ENCODE measurements at regions not wholly inside any gene's neighbourhood (a gene's known extent, or its start where the extent isn't known, plus 50 kb on each side); places are given as distances from the start of the nearest gene placed in this dataset.

DNA sequence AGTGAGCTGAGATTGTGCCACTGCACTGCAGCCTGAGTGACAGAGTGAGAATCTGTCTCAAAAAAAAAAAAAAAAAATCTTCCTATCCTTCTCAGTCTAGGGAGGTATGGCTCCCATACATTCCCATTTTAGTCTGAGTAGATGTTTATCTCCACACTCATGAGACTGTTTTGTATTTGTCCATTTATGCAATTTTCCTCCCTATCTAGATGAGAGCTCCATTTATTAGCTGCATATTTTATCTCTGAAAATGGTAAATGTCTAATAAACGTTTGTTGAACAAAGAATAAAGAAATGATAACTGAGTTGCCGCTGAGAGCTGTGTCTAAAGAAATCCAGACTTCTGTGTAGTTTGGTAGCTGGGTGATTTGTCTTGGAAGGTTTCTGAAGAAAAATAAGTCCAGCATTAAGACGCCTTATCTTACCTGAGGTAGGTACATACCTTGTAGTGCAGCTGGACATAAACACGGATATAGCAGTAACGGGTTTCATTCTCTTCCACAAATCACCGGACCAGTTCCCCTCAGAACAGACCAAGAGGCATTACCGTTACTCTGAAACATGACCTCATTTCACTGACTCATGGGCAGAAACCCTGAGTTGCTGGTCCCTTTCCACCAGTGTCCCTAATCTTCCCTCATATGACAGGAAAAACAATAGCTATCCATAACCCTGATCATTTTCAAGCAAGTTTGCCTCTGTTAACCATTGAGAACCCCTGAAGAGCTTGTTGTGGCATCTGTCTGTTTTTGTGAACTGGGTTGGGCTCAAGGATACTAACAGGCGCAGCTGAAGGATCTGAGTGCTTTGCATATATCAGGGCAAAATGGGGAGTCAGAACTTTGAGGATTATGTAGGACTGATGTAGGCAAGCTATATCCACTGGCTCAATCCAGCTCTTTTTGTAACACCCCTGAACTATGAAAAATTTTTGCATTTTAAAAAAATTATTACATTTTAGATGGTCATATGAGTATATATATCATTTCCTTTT lies 177.4 kb upstream of the XYLT1 start:
- DNase-seq (ENCODE audit: low read depth), result no peak

GRCh38 chr16:17643935-17644334 lies 173.2 kb upstream of the XYLT1 start:
- no peak for DNase-seq (ENCODE audit: low read depth)

DNA sequence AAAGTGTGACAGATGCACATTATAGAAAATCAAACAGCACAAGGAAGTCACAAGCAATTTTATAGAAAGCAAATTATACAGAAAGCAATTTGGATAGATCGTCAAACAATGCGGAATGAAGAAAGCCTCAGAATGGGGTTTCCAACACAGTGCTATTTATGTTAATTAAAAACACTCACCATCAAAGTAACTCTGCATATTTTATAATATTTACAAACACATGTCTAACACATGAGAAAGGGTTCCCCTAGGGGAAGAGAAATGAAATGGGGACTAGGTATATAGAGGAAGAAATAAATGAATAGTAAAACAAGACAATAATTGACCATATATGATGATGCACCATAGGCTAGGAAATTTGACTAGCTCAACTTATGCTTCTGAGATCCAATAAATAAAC lies 171.2 kb upstream of the XYLT1 start:
- no peak for DNase-seq (ENCODE audit: low read depth)

DNA sequence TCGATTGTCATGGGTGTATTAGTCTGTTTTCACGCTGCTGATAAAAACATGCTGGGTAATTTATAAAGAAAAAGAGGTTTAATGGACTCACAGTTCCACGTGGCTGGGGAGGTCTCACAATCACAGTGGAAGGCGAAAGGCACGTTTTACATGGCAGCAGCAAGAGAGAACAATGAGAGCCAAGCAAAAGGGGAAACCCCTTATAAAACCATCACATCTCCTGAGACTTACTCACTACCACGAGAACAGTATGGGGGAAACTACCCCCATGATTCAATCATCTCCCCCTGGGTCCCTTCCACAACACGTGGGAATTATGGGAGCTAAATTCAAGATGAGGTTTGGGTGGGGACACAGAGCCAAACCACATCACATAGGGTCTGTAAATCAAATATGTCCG lies 167.4 kb upstream of the XYLT1 start:
- DNase-seq (ENCODE audit: low read depth), result no peak

DNA sequence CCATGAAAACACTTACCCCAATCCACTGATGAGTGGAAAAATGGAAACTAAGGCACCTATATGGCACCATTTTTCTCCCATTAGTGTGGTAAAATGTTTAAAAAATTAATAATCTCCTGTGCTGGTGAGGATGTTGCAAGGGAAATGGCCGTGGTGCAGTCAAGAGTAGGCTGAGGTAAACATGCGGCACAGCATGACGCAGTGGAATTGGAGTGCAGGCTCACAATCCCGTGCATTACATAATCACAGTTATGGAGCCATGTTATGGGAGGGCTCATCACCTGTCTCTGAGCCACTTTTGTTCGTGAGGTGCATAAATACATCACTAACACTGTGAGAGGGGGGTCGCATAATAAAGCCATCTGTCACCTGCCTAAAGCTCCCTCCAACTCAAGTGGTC lies 164.4 kb upstream of the XYLT1 start:
- no peak for DNase-seq (ENCODE audit: low read depth)

DNA sequence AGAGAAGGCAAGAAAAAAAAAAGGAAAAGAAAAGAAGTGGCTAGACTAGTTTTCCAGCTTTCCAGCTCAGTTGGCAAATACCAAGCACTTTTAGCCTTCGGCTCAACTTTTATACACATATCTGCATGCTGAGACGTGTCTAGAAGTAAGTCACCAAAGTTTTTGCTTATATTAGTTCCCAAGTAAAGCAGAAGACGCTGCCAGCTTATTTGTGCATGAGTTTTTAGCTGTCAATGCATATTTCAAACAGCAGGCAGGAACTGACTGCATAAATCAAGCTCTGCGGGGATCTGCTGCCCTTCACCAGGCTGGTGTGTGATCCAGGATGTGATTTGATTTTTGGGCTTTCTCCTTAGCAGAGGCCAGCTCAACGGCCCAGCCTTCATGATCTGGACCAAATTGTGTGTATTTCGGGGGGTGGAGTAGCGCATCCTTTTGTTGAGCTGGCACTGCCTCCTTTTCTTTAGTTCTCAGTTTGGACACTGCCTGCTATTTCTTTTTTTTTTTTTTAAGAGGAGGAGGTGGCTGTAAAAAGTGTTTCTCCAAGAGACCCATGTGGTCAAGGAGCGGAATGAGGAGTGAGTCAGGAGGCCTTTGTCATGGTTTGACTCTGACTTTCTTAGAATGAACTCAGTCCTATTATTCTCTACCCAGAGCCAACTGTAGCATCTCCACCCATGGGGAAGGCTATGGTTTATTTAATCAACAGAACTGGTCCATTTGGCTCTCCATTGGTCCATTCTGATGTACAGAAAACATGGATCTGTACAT lies 162.6 kb upstream of the XYLT1 start:
- DNase-seq (ENCODE audit: low read depth), result no peak

GRCh38 chr16:17632667-17633066 lies 161.9 kb upstream of the XYLT1 start:
- DNase-seq (ENCODE audit: low read depth), result no peak

DNA sequence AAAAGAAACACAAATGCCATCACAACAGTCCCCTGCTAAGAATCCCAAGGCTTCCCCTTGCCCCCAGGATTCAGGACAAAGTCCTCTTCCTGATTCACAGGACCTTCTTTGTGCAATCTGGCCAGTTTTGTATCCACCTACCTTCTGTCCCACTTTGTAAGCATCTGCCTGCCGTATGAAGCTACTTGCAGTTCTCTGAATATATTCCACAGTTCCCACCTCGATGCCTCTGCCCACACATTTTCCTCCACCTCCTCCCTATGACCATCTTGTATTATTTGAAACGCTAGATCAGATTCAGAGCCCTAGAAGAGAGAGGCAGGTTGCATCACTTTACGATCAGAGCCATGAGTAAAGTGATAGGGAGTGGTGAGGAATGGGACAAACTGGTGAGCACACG lies 159.2 kb upstream of the XYLT1 start:
- DNase-seq (ENCODE audit: low read depth), result no peak

GRCh38 chr16:17628983-17629382 lies 158.2 kb upstream of the XYLT1 start:
- no peak for DNase-seq (ENCODE audit: low read depth)

DNA sequence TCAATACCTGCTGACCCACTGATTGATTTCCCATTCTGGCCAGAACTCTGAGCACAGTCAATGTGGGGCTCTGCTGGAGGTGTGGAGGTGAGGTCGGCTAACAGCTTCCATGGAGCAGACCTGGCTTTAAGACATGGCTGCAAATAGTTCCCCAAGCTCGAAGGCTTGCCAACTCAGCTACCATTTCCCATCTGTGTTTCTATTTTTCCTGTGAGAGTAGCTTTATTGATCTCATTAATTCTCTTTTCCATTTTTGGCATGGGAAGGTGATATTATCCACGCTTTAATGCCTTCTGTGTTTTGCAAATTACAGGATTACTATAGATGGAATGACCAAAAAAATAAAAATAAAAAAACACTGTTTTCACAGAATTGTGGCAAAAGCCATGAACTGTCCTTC lies 151.6 kb upstream of the XYLT1 start:
- DNase-seq (ENCODE audit: low read depth), result no peak

DNA sequence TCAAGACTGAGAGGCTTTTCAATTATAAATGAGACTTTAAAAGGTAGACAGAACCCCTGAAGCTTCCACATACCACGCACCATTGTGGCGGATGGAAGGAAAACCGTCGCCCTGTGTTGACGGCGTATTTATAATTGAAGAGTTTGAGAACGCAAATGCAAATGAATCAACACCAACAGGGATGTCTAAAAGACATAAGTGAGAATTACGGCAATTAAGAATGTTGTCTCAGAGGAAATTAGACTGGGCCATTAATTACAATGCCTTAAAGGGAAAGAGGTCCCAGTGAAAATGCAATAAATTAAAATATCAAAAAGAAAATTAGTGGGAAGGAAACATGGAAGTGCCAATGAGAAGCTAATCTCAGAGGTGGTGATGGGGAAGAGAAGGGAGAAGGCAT lies 148.5 kb upstream of the XYLT1 start:
- DNase-seq (ENCODE audit: low read depth), result no peak

- no peak for DNase-seq (ENCODE audit: low read depth)
These were observed 146.3 kb upstream of the XYLT1 start for GRCh38 chr16:17617021-17617552.

GRCh38 chr16:17612336-17612735 lies 141.6 kb upstream of the XYLT1 start:
- no peak for DNase-seq (ENCODE audit: low read depth)

DNA sequence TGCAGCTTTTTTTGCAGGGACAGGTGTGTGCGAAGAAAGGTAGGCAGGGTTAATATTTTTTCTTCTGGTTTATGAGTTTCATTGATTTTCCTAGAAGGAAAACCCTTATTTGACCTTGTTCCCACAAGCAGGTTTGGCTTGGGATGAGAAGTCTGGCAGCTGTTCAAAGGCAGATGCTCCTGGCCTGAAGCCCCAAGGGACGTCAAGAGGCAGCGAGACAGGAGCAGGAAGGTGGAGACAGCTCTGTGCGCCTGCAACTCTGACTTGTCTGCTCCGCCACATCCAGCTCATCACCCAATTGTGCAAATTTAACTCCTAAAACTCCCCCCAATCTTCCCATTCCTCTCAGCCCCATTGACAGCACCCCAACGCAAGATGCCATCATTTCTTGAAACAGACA lies 136.8 kb upstream of the XYLT1 start:
- no peak for DNase-seq (ENCODE audit: low read depth)

GRCh38 chr16:17607075-17607509 lies 136.3 kb upstream of the XYLT1 start:
- DNase-seq (ENCODE audit: low read depth), result no peak

DNA sequence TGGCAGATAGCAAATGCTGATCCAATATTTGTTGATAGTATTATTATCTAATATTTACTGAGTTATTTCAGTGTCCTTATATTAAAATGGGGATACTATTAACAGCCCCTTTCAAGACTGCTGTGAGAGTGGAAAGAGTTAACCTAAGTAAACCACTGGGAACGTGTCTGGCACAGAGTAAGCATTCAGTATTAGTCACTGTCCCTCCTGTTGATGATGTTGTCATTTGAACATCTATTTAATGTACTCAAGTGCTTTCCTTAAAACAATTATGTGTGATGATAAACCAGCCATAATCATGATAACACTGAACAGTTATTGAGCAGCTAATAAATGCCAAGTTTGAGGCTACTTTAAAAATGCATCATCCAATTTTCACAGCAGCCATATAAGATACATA lies 135.7 kb upstream of the XYLT1 start:
- DNase-seq (ENCODE audit: low read depth), result no peak

DNA sequence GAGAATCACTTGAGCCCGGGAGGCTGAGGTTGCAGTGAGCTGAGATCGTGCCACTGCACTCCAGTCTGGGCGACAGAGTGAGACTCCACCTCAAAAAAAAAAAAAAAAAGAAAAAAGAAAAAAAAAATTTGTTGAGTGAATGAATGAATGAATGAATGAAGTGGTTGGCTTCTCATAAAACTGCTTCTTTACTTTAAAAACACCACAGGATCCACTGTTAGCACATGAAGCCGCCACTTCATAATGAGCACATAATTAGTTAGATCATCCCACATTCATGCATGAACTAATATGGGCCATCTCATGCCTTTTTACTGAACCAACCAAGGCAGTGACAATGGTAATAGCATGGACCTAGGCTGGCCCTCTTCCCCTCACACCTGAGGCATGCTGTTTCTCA lies 135.0 kb upstream of the XYLT1 start:
- no peak for DNase-seq (ENCODE audit: low read depth)

DNA sequence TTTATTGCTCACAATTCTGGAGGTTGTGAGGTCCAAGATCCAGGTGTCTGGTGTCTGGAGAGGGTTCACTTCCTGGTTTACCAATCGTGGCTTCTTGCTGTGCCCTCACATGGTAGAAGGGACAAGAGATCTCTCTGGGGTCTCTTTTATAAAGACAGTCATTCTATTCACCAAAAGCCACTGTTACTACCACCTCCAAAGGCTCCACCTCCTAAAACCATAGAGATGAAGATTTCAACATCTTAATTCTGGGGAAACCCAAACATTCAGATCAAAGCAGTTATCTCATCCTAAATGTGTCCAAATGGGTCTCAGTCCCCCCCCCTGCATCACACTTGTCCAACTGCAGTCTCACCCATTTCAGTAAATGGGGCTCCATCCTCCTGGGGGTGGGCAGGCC lies 132.9 kb upstream of the XYLT1 start:
- no peak for DNase-seq (ENCODE audit: low read depth)

DNA sequence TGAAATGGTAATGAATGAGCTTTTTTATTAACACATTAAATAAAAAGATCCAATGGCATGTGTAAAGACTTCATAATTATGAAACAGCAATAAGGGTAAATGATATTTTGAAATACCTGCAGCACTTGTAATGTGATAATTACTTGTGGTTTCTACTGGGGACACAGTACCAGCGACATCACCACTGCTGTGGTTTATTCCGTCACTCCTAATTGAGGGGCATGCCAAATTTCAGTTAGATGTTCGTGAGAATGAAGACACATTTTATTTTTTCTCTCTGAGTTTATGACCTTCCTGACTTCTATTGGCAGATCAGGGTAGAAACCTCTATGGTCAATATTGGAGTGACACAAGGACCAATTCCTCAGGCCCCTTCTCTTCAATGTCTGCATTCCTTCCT lies 131.9 kb upstream of the XYLT1 start:
- DNase-seq (ENCODE audit: low read depth), result no peak

DNA sequence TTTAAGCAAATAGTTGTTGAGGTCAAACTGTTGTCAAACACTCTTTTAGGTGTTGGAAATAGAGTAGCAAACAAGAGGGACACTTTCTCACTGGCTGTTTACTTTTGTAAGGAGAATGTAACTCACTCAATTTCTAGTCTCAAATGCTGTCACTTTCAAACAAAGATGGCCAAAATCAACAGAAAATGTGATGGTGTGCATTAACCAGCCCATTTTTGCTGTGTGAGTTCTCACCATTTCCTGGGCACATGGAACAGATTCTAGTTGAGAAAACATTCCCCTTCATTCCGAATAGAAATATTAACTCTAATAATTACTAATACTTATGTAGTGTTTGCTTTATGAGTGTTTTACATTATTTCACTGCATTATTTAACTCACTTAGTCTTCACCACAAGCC lies 128.2 kb upstream of the XYLT1 start:
- DNase-seq (ENCODE audit: low read depth), result no peak

DNA sequence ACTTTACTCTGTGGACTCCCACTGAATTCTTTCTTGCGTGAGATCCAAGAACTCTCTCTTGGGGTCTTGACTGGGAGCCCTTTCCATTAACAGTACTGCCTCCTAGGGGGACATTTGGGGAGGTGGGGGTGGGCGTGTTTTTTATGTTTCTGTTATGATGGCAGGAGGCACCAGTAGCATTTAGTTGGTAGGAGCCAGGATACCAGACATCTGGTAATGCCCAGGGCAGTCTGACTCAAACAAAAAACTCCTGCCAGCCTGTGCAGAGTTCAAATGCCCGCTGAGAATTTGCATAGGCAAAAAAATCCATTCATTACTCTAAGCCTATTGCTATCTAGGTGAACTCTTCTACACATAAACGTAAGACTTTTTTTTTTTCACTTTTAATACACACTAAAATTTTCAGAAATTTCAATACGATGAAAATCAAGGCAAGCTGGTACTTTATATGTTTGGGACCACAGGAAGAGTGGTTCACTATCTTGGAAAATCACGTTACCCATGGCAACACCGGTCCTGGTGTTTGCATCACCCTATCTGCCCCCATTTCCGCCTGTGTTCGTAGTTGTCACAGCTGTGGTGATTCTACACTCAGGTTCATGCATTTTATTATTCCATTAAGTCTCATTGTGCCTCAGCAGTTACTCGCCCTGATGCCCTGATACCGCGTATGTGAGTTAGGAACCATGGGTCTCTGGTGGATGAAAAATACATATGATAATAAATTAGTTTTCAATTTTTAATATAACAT lies 121.1 kb upstream of the XYLT1 start:
- no peak for DNase-seq (ENCODE audit: low read depth)
